HG02973 (cell line): ENCODE measurements at regions not wholly inside any gene's neighbourhood (a gene's known extent, or its start where the extent isn't known, plus 50 kb on each side); places are given as distances from the start of the nearest gene placed in this dataset.

Experiments used
- ATAC-seq: cut with Tn5 transposase; IDR thresholded peaks from one replicate; pipeline ENCODE4 v1.9.1; 2021; ENCODE audit warnings: moderate library complexity; ENCODE audit not compliant: unreplicated experiment

DNA sequence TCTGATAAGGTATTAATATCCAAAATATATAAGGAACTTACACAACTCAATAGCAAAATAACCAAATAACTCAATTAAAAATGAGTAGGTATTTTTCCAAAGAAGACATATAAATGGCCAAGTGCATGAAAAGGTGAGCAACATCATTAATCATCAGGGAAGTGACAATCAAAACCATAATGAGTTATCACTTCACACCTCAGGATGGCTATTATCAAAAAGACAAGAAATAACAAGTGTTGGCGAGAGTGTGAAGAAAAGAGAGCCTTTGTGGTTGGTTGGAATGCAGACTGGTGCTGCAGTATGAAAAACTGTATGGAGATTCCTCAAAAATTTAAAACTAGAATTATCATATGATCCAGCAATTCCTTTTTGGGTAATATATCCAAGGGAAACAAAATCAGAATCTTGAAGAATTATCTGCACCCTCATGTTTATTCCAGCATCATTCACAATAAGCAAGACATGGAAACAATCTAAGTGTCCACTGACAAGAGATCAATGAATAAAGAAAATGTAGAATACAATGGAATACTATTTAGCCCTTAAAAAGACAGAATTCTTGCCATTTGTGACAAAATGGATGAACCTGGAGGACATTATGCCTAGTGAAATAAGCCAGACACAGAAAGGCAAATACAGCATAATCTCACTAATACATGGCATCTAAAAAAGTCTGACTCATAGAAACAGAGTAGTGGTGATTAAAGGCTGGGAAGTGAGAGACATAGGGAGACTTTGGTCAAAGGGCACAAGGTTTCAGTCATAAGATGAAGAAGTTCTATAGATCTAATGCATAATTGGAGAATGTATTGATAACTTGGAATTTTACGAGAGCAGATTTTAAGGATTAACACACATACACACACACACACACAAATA lies 175.6 kb downstream of the FOXA2 start:
- ATAC-seq: no peak

DNA sequence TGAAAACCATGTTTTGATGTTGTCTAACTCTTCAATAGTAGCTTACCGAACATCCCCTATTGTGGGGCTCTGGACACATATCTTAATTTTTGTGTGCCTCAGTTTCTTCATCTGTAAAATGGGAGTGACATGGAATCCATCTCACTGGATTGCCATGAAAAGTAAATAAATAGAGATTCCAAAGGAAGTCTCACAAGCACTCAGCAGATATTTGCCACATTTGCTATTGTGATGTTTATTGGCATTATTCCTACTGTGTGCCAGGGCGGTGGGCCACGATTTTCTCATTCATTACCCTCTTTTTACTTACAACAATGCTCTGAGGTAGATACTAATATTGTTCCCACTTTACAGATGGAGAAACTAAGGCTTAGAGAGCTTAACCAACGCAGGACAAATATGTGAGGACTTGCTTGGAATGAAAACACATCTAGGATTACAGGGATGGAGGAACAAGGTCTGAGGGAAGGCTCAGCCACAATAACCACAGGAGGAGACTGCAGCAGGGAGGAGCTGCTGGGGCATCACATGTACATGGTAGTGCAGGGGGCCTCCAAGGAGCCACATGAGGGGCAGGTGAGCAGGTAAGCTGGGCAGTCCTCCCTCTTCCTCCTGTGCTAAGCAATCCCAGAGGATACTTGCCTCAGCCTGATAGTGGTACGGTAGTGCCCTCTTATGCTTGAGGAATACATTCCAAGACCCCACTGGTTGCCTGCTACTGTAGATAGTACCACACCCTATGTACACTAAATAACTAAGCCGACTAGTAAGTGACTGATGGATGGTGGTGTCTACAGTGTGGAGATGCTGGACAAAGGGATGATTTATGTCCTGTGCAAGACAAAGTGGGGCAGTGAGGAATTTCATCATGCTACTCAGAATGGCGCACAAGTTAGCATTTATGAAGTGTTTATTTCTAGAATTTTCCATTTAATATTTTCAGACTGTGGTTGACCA lies 176.9 kb downstream of the FOXA2 start:
- ATAC-seq: no peak

DNA sequence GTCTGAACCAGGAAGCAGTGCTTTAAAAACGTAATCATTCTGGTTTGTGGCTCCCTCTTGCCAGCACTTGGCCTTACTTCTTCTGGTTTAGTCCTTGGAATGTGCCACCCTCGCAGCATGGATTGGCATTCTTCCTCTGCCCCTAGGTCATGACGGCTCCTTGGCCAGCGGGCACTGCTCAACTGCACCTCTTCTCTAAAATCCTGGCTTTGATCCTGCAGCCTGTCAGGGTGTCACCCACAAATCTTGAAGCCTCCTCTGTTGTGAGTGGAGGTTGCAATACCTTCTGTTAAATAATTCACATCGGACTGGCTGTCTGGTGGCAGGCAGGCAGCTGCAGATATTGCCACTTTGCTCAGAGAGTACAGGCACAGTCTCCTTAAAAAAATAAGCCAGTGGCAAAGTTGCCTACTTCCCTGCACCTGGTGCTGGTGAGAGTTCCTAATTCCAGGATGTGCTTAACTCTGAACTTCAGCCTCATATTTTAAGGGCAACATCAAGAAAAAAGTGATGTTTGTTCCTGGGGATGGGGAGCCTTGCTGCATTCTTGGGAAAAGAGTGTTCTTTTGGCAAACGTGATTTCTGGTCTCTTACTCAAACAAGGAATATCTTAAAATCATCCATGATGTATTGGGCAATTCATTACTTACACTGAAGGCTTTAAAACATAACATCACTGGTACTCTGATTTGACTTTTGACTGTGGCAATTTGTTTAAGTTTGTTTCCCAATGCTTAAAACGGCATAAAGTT lies 179.8 kb downstream of the FOXA2 start:
- no peak for ATAC-seq

DNA sequence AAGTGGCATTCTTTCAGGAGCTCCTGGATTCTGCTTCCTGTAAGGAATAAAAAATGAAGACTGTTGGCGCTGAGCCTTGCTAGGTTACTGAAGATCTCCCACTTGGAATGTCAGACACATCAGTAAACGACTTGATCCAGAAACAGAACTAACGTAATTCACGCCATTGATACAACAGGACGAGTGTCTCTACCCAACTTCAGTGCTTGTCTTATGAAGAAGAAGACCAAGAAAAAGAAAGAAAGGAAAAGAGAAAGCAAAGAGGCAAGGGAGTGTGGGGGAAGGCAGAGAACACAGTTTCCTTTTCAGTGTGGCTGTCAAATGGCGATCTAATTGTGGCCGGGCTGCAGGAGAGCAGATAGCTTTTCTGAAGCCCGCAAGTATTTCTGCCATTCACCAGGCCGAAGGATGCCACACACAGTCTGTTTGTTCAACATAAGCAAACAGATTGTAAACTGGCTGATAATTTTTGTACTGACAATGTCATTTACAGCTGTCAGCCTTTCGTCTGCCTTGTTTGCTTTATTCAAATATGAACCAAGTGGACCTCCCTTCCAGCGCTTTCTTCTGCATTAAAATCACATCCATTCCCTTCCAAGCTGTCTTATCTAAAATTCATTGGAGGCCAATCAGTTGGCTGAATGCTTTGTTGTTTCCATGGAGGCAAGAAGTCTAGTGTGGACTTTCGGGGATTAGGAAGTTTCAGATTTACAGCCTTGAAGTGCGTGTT lies 180.6 kb downstream of the FOXA2 start:
- no peak for ATAC-seq

DNA sequence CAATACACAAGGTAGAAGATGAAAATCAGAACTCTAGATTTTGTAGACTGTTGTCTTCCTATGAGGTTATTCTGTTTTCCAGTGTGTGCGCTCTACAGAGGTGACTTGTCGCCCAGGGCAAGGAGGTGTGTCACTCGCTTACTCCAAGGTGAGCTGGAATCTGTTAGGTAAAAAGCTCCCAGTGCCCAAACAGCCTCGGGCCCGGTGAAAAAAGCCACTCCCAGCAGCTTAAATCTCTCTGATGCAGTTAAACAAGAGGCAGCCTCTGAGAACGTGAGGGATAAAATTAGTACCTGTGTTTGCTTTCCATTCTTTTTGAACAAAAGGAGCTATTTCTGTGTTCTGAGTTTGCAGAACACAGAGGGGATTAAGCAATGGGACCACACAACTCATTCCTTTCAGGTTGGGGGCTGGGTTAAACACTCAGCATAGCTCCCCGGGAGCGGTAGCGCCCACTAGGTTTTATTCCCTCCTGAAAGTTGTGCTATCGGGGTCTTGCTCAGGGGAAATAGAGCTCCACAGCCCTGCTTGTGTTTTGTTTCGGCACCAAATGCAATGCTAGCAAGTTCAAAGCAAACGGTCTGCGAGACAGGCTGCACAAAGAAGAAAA lies 181.2 kb downstream of the FOXA2 start:
- ATAC-seq: no peak

DNA sequence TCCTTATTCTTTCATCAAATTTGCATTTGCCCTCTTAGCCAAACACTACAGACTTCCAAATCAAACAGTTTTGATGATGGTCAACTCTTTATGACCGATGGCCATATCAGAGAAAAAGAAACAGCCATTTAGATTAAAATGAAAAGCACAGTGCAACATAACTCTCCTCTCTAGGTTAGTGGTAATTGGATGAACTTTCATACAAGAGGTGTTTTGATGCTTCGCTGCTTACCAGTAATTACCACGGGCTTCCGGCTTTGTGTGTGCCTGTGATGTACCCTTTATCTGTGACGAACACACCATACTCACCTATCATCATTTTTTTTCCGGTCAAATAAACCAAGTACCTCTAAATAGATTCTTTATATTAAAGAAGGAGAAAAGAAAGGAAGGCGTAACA lies 181.8 kb downstream of the FOXA2 start:
- ATAC-seq: no peak

DNA sequence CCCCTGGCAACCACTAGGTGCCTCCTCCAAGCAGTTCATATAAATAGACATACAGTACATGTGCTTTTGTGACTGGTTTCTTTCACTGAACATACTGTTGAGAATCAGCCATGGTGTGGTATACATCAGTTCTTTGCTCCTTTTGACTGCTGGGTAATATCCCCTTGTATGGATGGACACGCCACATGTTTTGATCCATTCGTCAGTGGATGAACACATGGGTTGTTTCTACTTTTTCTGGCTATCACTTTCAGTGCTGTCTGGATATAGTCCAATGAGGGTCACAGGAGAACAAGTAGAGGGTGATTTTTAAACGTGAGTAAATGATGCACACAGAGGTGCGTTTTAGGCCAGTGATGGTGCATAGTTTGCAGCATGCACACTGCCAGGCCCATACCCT lies 183.9 kb downstream of the FOXA2 start:
- no peak for ATAC-seq

DNA sequence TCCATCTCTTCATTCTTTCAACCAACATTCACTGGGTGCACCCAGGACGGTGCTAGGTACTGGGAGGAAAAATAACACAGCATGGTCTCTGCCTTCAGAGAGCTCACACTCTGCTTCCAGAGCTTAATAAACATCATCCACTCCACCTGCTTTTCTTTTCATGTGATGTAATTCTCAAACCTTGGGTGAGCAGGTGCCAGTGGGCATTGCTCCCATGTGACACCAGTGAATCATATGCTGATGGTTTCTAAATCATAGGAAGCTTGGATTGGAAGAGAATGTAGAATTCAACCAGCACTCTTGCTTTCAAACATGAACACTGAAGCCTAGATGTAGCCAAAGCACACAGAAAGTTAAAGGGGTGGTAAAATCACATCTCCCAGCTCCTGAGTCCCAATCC lies 189.8 kb downstream of the FOXA2 start:
- no peak for ATAC-seq

DNA sequence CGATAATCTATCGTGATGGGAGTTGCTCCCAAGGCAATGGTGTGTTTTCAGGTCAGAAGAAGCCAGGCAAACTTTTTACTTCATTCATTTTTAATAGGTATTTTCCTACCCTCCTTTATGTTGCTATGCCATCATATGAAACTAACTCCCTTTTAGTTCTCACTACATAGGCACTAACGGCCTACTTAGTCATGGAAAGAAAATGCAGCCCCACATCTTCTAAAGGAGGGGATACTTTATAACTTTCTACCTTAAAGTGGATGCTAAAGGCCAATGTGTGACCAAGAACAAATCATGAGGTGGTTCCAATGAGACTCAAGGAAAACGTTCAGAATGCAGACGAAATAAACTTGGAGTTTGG lies 193.8 kb downstream of the FOXA2 start:
- no peak for ATAC-seq

DNA sequence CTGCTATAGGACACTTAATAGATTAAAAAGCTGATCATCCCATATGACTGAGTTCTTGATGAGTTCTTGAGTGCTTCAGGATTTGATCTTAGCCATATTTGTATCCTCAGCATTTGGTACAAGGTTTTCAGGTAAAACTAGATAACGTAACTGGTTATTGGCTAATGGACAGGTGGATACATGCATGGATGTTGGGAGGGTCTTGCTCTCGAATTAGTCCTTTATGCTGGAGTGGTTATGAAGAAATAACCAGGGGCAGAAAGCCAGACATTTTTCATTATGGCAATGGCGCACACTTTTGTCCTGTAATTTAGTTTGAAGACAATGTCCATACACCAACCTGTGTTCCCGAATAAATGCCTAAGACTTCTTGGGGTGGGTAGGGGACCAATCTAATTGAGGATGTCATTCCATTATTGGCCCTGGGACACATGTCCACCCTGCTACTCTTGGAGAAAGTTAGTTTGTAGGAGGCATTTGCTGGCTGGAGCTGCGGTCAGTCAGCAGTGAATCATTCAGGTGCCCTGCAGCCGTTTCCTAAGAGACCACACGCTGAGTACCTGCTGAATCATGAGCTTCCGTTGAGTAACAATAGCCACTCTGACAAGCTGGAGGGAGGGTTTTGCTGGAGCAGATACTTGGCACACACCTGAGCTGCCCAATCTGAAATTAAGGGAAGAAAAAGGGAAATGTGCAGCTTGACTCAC lies 194.4 kb downstream of the FOXA2 start:
- ATAC-seq: no peak

DNA sequence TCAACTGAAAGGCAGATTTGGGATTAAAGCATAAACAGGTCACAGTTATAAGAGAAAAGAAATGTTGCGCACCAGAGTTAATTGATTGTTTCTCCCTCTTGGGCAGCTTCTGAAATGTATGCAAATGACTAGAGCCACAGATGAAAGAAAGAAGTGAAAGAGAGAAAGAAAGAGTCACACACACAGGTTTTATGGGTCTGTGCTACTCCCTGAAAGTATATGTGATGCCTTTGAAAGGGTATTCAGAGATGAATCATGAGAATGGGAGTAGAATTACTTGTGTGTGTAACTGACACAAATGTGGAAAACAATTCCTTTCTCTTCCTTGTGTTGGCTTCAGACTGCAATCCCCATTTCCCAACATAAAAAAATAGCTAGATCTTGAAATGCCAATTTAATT lies 196.9 kb downstream of the FOXA2 start:
- no peak for ATAC-seq

DNA sequence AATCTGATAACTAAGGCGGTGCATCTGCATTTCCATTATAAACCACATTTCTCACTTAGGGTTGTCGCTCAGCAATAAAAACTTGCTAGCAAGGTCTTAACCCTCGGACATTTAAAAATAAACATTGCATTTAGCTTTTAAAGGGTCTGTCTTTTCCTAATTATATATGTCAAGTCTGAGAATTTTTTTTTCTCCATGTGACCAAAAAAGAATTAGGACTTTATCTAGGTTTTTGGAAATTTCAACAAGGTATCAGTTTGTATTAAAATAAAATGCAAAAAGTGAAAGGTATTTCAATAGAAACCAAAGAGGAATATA lies 198.1 kb downstream of the FOXA2 start:
- ATAC-seq: no peak

DNA sequence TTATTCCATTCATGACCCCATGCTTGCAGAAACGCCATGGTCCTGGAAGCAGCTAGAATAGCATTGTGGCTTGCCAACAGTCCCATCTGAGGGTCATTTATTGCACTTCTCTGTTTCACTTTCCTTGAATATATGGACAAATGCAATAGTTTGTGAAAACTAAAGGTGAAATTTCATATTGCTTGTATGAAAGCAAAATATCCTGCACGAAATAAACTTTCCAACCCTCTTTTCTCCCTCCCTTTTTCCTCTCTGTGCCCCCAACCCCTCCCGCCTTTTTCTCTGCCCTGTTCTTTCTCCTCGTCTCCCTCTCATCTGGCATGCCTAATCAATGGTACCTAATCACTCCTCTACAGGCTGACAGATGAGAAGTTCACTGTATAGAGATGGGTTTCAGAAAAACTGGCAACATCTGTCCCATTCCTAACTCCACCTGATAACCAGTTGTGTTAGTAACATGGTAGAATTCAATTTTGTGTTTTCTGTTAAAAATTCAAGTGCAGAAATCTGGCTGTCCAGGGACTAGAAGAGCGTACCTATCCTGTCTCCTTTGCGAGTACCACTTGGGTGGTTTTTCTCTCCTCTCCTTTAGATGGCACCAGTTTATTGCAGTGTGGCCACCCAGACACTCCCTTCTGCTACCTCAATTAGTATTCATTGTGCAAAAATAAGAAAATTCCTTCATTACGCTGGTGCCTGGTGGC lies 198.6 kb downstream of the FOXA2 start:
- no peak for ATAC-seq

DNA sequence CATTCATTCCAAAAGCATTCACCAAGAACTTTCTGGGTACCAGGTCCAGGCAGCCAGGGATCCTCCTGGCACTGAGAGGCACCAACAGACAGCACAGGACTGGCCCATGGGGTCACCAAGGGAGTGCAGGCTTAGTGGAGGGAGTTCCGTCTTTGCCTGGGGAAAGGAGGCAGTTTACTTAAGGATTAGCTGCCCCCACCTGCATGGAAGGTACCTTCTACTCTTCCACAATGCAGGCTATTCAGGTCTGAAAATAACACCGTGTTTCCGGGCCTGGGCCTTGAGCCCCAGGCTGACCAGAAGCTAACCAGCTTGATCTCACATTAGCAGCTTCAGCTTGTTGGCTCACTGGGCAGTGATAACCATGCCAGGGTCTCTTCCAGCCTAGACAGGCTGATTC lies 199.4 kb downstream of the FOXA2 start:
- no peak for ATAC-seq

DNA sequence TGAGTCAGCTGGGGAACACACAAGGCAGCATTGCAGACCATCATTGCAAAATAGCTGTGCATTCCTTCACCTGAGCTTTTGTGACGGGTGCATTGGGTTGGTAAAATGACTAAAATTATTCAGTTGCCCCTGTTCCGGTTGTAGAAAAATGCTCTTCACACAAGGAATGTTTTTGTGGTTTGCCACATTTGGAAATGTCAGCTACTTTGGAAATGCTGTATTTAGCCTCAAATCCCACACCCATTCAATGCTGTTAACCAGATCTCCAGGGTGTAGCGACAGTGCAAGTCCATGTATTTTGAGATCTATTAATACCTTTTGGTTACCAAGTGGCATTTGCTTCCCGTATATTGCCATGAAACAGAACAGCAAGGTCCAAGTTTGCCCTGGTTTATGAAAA lies 201.2 kb downstream of the FOXA2 start:
- no peak for ATAC-seq

DNA sequence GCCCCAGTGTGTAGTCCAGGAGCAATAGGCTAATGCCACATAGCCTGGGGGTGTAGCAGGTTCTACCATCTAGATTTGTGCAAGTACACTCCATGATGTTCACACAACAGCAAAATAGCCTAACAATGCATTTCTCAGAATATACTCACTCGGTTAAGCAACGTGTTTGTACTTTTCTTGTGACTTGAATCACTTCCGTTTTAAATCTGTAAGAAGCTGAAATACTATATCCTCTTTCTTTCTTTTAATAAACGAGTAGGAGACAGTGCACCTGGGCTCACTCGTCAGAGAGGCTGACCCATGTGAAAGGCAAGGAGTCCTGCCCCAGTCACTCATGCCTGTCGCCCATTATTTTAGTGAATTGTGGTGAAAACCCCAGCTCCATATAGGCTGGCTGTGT lies 201.6 kb downstream of the FOXA2 start:
- ATAC-seq: peak; percentile 60

DNA sequence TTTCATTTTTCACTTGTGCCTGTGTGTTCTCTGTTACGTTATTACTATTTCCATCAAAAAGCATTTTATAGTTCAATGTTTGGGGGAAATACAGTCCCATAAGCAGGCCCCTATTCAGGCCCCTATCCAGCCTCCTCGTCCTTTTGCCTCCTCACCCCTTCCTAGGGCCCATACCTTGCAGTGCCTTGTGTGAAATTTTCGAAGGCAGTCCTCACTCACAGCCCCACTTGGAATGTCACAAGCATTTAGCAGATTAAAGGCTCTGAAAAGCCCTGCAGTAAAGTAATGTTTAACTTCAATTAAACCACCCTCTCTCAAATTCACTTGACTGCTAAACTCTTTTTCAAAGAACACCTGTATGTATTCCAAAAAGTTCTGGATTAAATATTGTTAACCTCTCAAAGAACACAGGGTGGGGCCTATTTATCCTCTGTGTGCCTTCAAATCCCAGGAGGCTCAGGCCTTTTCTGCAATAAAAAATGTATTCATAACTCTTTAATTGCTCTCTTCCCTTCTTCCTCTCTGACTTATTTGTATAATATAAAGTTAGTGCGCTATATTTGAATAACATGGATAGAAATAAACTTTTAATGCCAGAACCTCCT lies 202.5 kb downstream of the FOXA2 start:
- no peak for ATAC-seq

DNA sequence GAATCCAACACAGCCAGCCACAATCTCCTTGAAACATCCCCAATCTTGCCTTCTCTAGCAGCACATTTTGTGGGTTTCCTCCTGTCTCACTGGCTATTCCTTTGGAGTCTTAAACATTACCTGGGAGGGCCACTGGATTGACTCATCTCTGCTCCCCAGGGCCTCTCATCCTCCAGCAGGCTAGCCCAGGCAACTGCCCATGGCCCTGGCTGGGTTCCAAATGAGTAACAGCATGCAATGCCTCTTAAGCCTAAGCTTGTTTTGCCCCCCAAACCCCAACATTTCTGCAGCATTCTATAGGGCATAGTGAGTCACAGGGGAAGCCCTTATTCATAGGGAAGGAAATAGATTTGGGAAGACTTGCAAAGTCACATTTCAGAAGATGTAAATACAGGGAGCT lies 204.9 kb downstream of the FOXA2 start:
- ATAC-seq: no peak
